GM23338 (cell line): ENCODE measurements at regions not wholly inside any gene's neighbourhood (a gene's known extent, or its start where the extent isn't known, plus 50 kb on each side); places are given as distances from the start of the nearest gene placed in this dataset.

Experiments
- ATAC-seq: fragments of 200-7000 bp; cut with Tn5 transposase; 3 replicates; pipeline ENCODE4 v1.9.1; 2020
- DNase-seq: peaks from one replicate; pipeline ENCODE4 v3.0.0-alpha.2; 2015; ENCODE audit warnings: low spot score
- H2AFZ ChIP-seq: fragments of 200-600 bp; sonication (generic); 2 replicates; pipeline ENCODE4 v1.8.0; 2016; ENCODE audit warnings: antibody characterized with exemption, mild to moderate bottlenecking, moderate library complexity
- H3F3A ChIP-seq: fragments of 200-600 bp; sonication (generic); replicated peaks from 2 replicates; pipeline ENCODE4 v1.8.0; 2017; ENCODE audit warnings: antibody characterized with exemption, mixed run types, low read depth
- H3K27ac ChIP-seq: fragments of 200-600 bp; sonication (generic); 2 replicates; pipeline ENCODE4 v1.6.1; 2016; ENCODE audit warnings: low read depth
- H3K27me3 ChIP-seq: fragments of 200-600 bp; sonication (generic); 2 replicates; pipeline ENCODE4 v1.8.0; 2016; ENCODE audit warnings: mild to moderate bottlenecking, mixed run types, moderate library complexity; ENCODE audit not compliant: insufficient read depth
- H3K36me3 ChIP-seq: fragments of 200-600 bp; sonication (generic); 2 replicates; pipeline ENCODE4 v1.8.0; 2016; ENCODE audit warnings: mild to moderate bottlenecking; ENCODE audit not compliant: insufficient read depth
- H3K4me1 ChIP-seq: fragments of 200-600 bp; sonication (generic); 2 replicates; pipeline ENCODE4 v1.8.0; 2016; ENCODE audit warnings: mild to moderate bottlenecking, moderate library complexity; ENCODE audit not compliant: insufficient read depth
- H3K4me2 ChIP-seq: fragments of 200-600 bp; sonication (generic); 2 replicates; pipeline ENCODE4 v1.7.1; 2017; ENCODE audit warnings: mixed run types
- H3K4me3 ChIP-seq: fragments of 200-600 bp; sonication (generic); 2 replicates; pipeline ENCODE4 v1.6.1; 2016; ENCODE audit warnings: mixed run types
- H3K79me2 ChIP-seq: fragments of 200-600 bp; sonication (generic); replicated peaks from 2 replicates; pipeline ENCODE4 v1.8.0; 2017; ENCODE audit warnings: mild to moderate bottlenecking; ENCODE audit not compliant: insufficient read depth
- H3K9me2 ChIP-seq: fragments of 200-600 bp; sonication (generic); 2 replicates; pipeline ENCODE4 v1.8.0; 2017; ENCODE audit not compliant: insufficient read depth
- H4K20me1 ChIP-seq: fragments of 200-600 bp; sonication (generic); replicated peaks from 2 replicates; pipeline ENCODE4 v1.8.0; 2017; ENCODE audit warnings: mild to moderate bottlenecking; ENCODE audit not compliant: insufficient read depth
- H3K27ac Mint-ChIP-seq: 2 replicates; pipeline ENCODE4 v1.8.0; 2020; ENCODE audit warnings: inconsistent platforms, mild to moderate bottlenecking, moderate library complexity, mixed read lengths
- H3K27me3 Mint-ChIP-seq: 3 replicates; pipeline ENCODE4 v1.8.0; 2022; ENCODE audit warnings: low read depth, mild to moderate bottlenecking, moderate library complexity, mixed read lengths, inconsistent platforms; ENCODE audit not compliant: insufficient read depth, poor library complexity
- H3K36me3 Mint-ChIP-seq: 3 replicates; pipeline ENCODE4 v1.8.0; 2021; ENCODE audit warnings: low read depth, mild to moderate bottlenecking, inconsistent platforms, moderate library complexity, mixed read lengths
- H3K4me1 Mint-ChIP-seq: 3 replicates; pipeline ENCODE4 v1.8.0; 2020; ENCODE audit warnings: mild to moderate bottlenecking, inconsistent platforms, mixed read lengths
- H3K4me3 Mint-ChIP-seq: 3 replicates; pipeline ENCODE4 v1.8.0; 2021; ENCODE audit warnings: moderate library complexity, mild to moderate bottlenecking, inconsistent platforms, mixed read lengths
- H3K9me3 Mint-ChIP-seq: 3 replicates; pipeline ENCODE4 v1.8.0; 2020; ENCODE audit warnings: moderate library complexity, mild to moderate bottlenecking, inconsistent platforms, mixed read lengths
- CREB1 ChIP-seq: fragments of 250-450 bp; sonication (Bioruptor Pico); IDR thresholded peaks from 2 replicates; pipeline ENCODE4 v1.5.0; 2020; ENCODE audit warnings: low read depth, mild to moderate bottlenecking, moderate library complexity
- CTCF ChIP-seq, 2 experiments: fragments of 200-600 bp in 1 of 2; sonication (generic) in 1 of 2; conservative IDR thresholded peaks; 2 replicates each; pipeline versions ENCODE4 v1.5.1 to v1.6.1; 2016 to 2017; ENCODE audit warnings: antibody characterized with exemption in 2 of 2, low read depth in 2 of 2, mild to moderate bottlenecking in 2 of 2, moderate library complexity in 1 of 2
- ETS1 ChIP-seq: IDR thresholded peaks from 2 replicates; pipeline ENCODE4 v1.6.1; 2016; ENCODE audit warnings: antibody characterized with exemption
- EZH2 ChIP-seq: fragments of 200-600 bp; sonication (generic); IDR thresholded peaks from one replicate; pipeline ENCODE4 v1.8.0; 2017; ENCODE audit warnings: antibody characterized with exemption, mild to moderate bottlenecking, low read depth; ENCODE audit not compliant: unreplicated experiment
- EZH2phosphoT487 ChIP-seq: fragments of 200-600 bp; sonication (generic); IDR thresholded peaks from one replicate; pipeline ENCODE4 v1.8.1; 2018; ENCODE audit warnings: antibody characterized with exemption; ENCODE audit not compliant: unreplicated experiment
- JUNB ChIP-seq: IDR thresholded peaks from one replicate; pipeline ENCODE4 v1.6.1; 2016; ENCODE audit warnings: antibody characterized with exemption; ENCODE audit not compliant: unreplicated experiment
- NANOG ChIP-seq: IDR thresholded peaks from 2 replicates; pipeline ENCODE4 v1.6.1; 2016; ENCODE audit warnings: antibody characterized with exemption, borderline replicate concordance
- POLR2AphosphoS5 ChIP-seq: IDR thresholded peaks from 2 replicates; pipeline ENCODE4 v1.6.1; 2016; ENCODE audit warnings: antibody characterized with exemption, low read depth
- REST ChIP-seq: IDR thresholded peaks from one replicate; pipeline ENCODE4 v1.6.1; 2018; ENCODE audit warnings: antibody characterized with exemption; ENCODE audit not compliant: unreplicated experiment
- STAT1 ChIP-seq: IDR thresholded peaks from one replicate; pipeline ENCODE4 v1.6.1; 2016; ENCODE audit warnings: antibody characterized with exemption; ENCODE audit not compliant: unreplicated experiment
- ZNF114 ChIP-seq: fragments of 250-450 bp; sonication (Bioruptor Pico); IDR thresholded peaks from 2 replicates; pipeline ENCODE4 v1.5.0; 2020; ENCODE audit warnings: mild to moderate bottlenecking, moderate library complexity
- ZNF331 ChIP-seq: fragments of 250-450 bp; sonication (Bioruptor Pico); IDR thresholded peaks from 2 replicates; pipeline ENCODE4 v1.5.0; 2020; ENCODE audit warnings: low read depth, mild to moderate bottlenecking, moderate library complexity
- ZNF462 ChIP-seq: fragments of 250-450 bp; sonication (Bioruptor Pico); IDR thresholded peaks from 2 replicates; pipeline ENCODE4 v1.5.0; 2020; ENCODE audit warnings: mild to moderate bottlenecking, moderate library complexity

GRCh38 chr2:136363900-136364299, 246.0 kb upstream of the CXCR4 start:
- TF ChIP-seq ZNF331 (no peak), EZH2 (no peak), CTCF (conservative IDR thresholded peaks at IDR 0.05; ENCODE audit: low read depth in 2 of 2) (no peak), REST (no peak), ETS1 (no peak), POLR2AphosphoS5 (no peak), JUNB (no peak), ZNF462 (CRISPR knock-in tag) (no peak), STAT1 (no peak), ZNF114 (CRISPR knock-in tag) (no peak), CREB1 (CRISPR knock-in tag) (no peak), NANOG (no peak), EZH2phosphoT487 (no peak)
- Histone ChIP-seq H3F3A (no peaks in the 10 kb centered on the region), H3K36me3 (no peaks in the 10 kb centered on the region; the same call in 1 of the 2 replicates), H3K4me1 (0 out of 2 replicates have a peak, but pooled peaks cover 4% of the 10 kb centered on the region), H2AFZ (peak overlapping the region; percentile 87), H3K9me2 (0 out of 2 replicates have a peak, but pooled peaks cover 5% of the 10 kb centered on the region), H3K27ac (no peak overlapping the region), H3K27me3 (no peaks in the 10 kb centered on the region), H3K4me3 (no peak overlapping the region), H3K79me2 (no peaks in the 10 kb centered on the region), H3K4me2 (no peak overlapping the region), H4K20me1 (no peaks in the 10 kb centered on the region)
- H3K27ac Mint-ChIP-seq = no peak overlapping the region
- ATAC-seq (no peak), DNase-seq (no peak)
- no peaks in the 10 kb centered on the region for H3K36me3 Mint-ChIP-seq
- H3K4me3 Mint-ChIP-seq = no peak overlapping the region
- H3K27me3 Mint-ChIP-seq = no peaks in the 10 kb centered on the region
- H3K4me1 Mint-ChIP-seq = no peaks in the 10 kb centered on the region; the same call in 2 of the 3 replicates
- no peaks in the 10 kb centered on the region; the same call in 2 of the 3 replicates for H3K9me3 Mint-ChIP-seq
